ENCODE measurements at regions not wholly inside any gene's neighbourhood (a gene's known extent, or its start where the extent isn't known, plus 50 kb on each side); places are given as distances from the start of the nearest gene placed in this dataset.

GRCh38 chr18:26784599-26784998, 80.9 kb downstream of the AQP4 start:
- H4K20me1 ChIP-seq (ENCODE audit: insufficient read depth, low read length): no peaks in the 10 kb centered on the region
- H3K79me2 ChIP-seq (ENCODE audit: insufficient read depth, low read length): no peaks in the 10 kb centered on the region
- no peak overlapping the region for H3K4me3 ChIP-seq (ENCODE audit: low read depth, low read length, poor library complexity, severe bottlenecking)
- H3F3A ChIP-seq (ENCODE audit: insufficient read depth, low read length): no peaks in the 10 kb centered on the region
- H3K4me2 ChIP-seq (ENCODE audit: low read length): no peak overlapping the region
- H2AFZ ChIP-seq (ENCODE audit: low read length): no peak overlapping the region
- H3K9me2 ChIP-seq (ENCODE audit: low read depth, low read length): no peaks in the 10 kb centered on the region
- H3K27me3 ChIP-seq (ENCODE audit: insufficient read depth, low read length): no peaks in the 10 kb centered on the region
- TF ChIP-seq CTCF (IDR thresholded peaks at IDR 0.05; ENCODE audit: low read length) (no peak), EZH2 (IDR thresholded peaks at IDR 0.05; ENCODE audit: borderline replicate concordance, low read length) (no peak)
- no peak overlapping the region for H3K27ac ChIP-seq (ENCODE audit: low read depth, low read length, poor library complexity, severe bottlenecking)
- H3K4me1 ChIP-seq (ENCODE audit: insufficient read depth, low read length, severe bottlenecking): no peaks in the 10 kb centered on the region
- H3K9me3 ChIP-seq (ENCODE audit: low read length): no peaks in the 10 kb centered on the region
- no peaks in the 10 kb centered on the region for H3K36me3 ChIP-seq (ENCODE audit: insufficient read depth, low read length)
- no peak overlapping the region for H3K9ac ChIP-seq (ENCODE audit: low read length)

- Histone ChIP-seq H3K4me1 (ENCODE audit: insufficient read depth, low read length, severe bottlenecking) (no peaks in the 10 kb centered on the region), H3K4me2 (ENCODE audit: low read length) (no peak overlapping the region), H3K79me2 (ENCODE audit: insufficient read depth, low read length) (no peaks in the 10 kb centered on the region), H3K9me2 (ENCODE audit: low read depth, low read length) (no peaks in the 10 kb centered on the region), H4K20me1 (ENCODE audit: insufficient read depth, low read length) (no peaks in the 10 kb centered on the region), H3K36me3 (ENCODE audit: insufficient read depth, low read length) (no peaks in the 10 kb centered on the region), H3K9me3 (ENCODE audit: low read length) (no peaks in the 10 kb centered on the region), H3K9ac (ENCODE audit: low read length) (no peak overlapping the region), H3K4me3 (ENCODE audit: low read depth, low read length, poor library complexity, severe bottlenecking) (no peak overlapping the region), H2AFZ (ENCODE audit: low read length) (no peak overlapping the region), H3K27ac (ENCODE audit: low read depth, low read length, poor library complexity, severe bottlenecking) (no peak overlapping the region), H3F3A (ENCODE audit: insufficient read depth, low read length) (no peaks in the 10 kb centered on the region), H3K27me3 (ENCODE audit: insufficient read depth, low read length) (no peaks in the 10 kb centered on the region)
- no peak for TF ChIP-seq EZH2 (IDR thresholded peaks at IDR 0.05; ENCODE audit: borderline replicate concordance, low read length)
- TF ChIP-seq CTCF (IDR thresholded peaks at IDR 0.05; ENCODE audit: low read length): no peak
Observed at GRCh38 chr18:26783170-26783569, 82.3 kb downstream of the AQP4 start.

GRCh38 chr18:26780520-26781325, 84.8 kb downstream of the AQP4 start:
- Histone ChIP-seq H3K4me2 (ENCODE audit: low read length) (no peak overlapping the region), H4K20me1 (ENCODE audit: insufficient read depth, low read length) (no peaks in the 10 kb centered on the region), H3K79me2 (ENCODE audit: insufficient read depth, low read length) (no peaks in the 10 kb centered on the region), H3K27me3 (ENCODE audit: insufficient read depth, low read length) (no peaks in the 10 kb centered on the region), H2AFZ (ENCODE audit: low read length) (no peak overlapping the region), H3K4me1 (ENCODE audit: insufficient read depth, low read length, severe bottlenecking) (no peaks in the 10 kb centered on the region), H3K4me3 (ENCODE audit: low read depth, low read length, poor library complexity, severe bottlenecking) (no peak overlapping the region), H3F3A (ENCODE audit: insufficient read depth, low read length) (no peaks in the 10 kb centered on the region), H3K9me3 (ENCODE audit: low read length) (no peaks in the 10 kb centered on the region), H3K36me3 (ENCODE audit: insufficient read depth, low read length) (no peaks in the 10 kb centered on the region), H3K9ac (ENCODE audit: low read length) (no peak overlapping the region), H3K27ac (ENCODE audit: low read depth, low read length, poor library complexity, severe bottlenecking) (no peak overlapping the region), H3K9me2 (ENCODE audit: low read depth, low read length) (no peaks in the 10 kb centered on the region)
- no peak for TF ChIP-seq EZH2 (IDR thresholded peaks at IDR 0.05; ENCODE audit: borderline replicate concordance, low read length)
- TF ChIP-seq CTCF (IDR thresholded peaks at IDR 0.05; ENCODE audit: low read length): no peak
